Activated T-cell treated with anti-CD3 and anti-CD28 coated beads for 1 hour (primary cell): ENCODE measurements at regions not wholly inside any gene's neighbourhood (a gene's known extent, or its start where the extent isn't known, plus 50 kb on each side); places are given as distances from the start of the nearest gene placed in this dataset.
"Not testable (repeated sequence)": the region's sequence is repeated elsewhere in the genome, so short reads cannot be mapped to it uniquely, and the experiment has no call there.

Experiments
- DNase-seq: peaks from one replicate; pipeline ENCODE4 v3.0.0-alpha.2; 2020; ENCODE audit warnings: low read depth

GRCh38 chr21:15317034-15317433, 252.2 kb upstream of the NRIP1 start:
- not testable (repeated sequence) for DNase-seq

GRCh38 chr21:15319727-15320126, 254.9 kb upstream of the NRIP1 start:
- DNase-seq = no peak

- no peak for DNase-seq
Measured at GRCh38 chr21:15324542-15324941, 259.7 kb upstream of the NRIP1 start.

- no peak for DNase-seq
Measured at GRCh38 chr21:15326032-15326867, 261.4 kb upstream of the NRIP1 start.

GRCh38 chr21:15327637-15328265, 263.0 kb upstream of the NRIP1 start:
- no peak for DNase-seq

GRCh38 chr21:15329191-15329590, 264.4 kb upstream of the NRIP1 start:
- no peak for DNase-seq

GRCh38 chr21:15330872-15331271, 266.1 kb upstream of the NRIP1 start:
- no peak for DNase-seq

GRCh38 chr21:15332572-15332971, 267.8 kb upstream of the NRIP1 start:
- DNase-seq = no peak

- no peak for DNase-seq
Measured at GRCh38 chr21:15333136-15333710, 268.4 kb upstream of the NRIP1 start.

GRCh38 chr21:15333951-15334350, 269.2 kb upstream of the NRIP1 start:
- no peak for DNase-seq

- DNase-seq = no peak
Measured at GRCh38 chr21:15343066-15343465, 278.3 kb upstream of the NRIP1 start.

- DNase-seq = no peak
Measured at GRCh38 chr21:15352009-15352408, 287.2 kb upstream of the NRIP1 start.

- DNase-seq = no peak
Measured at GRCh38 chr21:15353546-15353945, 288.7 kb upstream of the NRIP1 start.

GRCh38 chr21:15354516-15354915, 289.7 kb upstream of the NRIP1 start:
- no peak for DNase-seq

GRCh38 chr21:15355066-15355465, 290.3 kb upstream of the NRIP1 start:
- DNase-seq = no peak

GRCh38 chr21:15359251-15359650, 294.5 kb upstream of the NRIP1 start:
- no peak for DNase-seq

GRCh38 chr21:15362458-15362857, 297.7 kb upstream of the NRIP1 start:
- no peak for DNase-seq

GRCh38 chr21:15363921-15364320, 299.1 kb upstream of the NRIP1 start:
- DNase-seq = no peak

GRCh38 chr21:15365751-15366392, 301.1 kb upstream of the NRIP1 start:
- DNase-seq = no peak

- DNase-seq = no peak
Measured at GRCh38 chr21:15366555-15366954, 301.8 kb upstream of the NRIP1 start.

- DNase-seq = no peak
Measured at GRCh38 chr21:15367061-15367626, 302.3 kb upstream of the NRIP1 start.

- DNase-seq = no peak
Measured at GRCh38 chr21:15370462-15370975, 305.7 kb upstream of the NRIP1 start.
